ENCODE measurements at regions not wholly inside any gene's neighbourhood (a gene's known extent, or its start where the extent isn't known, plus 50 kb on each side); places are given as distances from the start of the nearest gene placed in this dataset.

GRCh38 chr9:129455151-129455995 is 165.5 kb downstream of the C9orf50 start:
- no peak overlapping the region for H3K27ac ChIP-seq
- no peaks in the 10 kb centered on the region for H3K36me3 ChIP-seq
- no peaks in the 10 kb centered on the region for H3K27me3 ChIP-seq
- H3K9me3 ChIP-seq: no peaks in the 10 kb centered on the region
- TF ChIP-seq EP300 (IDR thresholded peaks at IDR 0.05) (no peak), POLR2AphosphoS5 (IDR thresholded peaks at IDR 0.05) (no peak), CTCF (IDR thresholded peaks at IDR 0.05) (no peak), POLR2A (IDR thresholded peaks at IDR 0.05) (no peak)
- H3K4me3 ChIP-seq: no peak overlapping the region
- H3K4me1 ChIP-seq: peaks cover 25 to 48% (median 30%) of the 10 kb centered on the region in 4 donors
- 68 to 72% (median 71%) methylated on average over 16 to 20 of the region's 20 CpGs for WGBS, 5 donors
- intact Hi-C loops (cut with DNase I; ENCODE audit: low total_unique reads): no loop called here
- no peak for DNase-seq

GRCh38 chr9:129454467-129455067 is 166.3 kb downstream of the C9orf50 start:
- WGBS, 5 donors: 91 to 95% (median 93%) methylated on average over 7 to 8 of the region's 8 CpGs
- Histone ChIP-seq H3K27me3 (no peaks in the 10 kb centered on the region), H3K4me1 (peaks cover 19 to 42% (median 24%) of the 10 kb centered on the region in 4 donors), H3K9me3 (no peaks in the 10 kb centered on the region), H3K27ac (no peak overlapping the region), H3K36me3 (no peaks in the 10 kb centered on the region), H3K4me3 (no peak overlapping the region)
- intact Hi-C loops (cut with DNase I; ENCODE audit: low total_unique reads): no loop called here
- TF ChIP-seq CTCF (IDR thresholded peaks at IDR 0.05) (no peak), EP300 (IDR thresholded peaks at IDR 0.05) (no peak), POLR2A (IDR thresholded peaks at IDR 0.05) (no peak), POLR2AphosphoS5 (IDR thresholded peaks at IDR 0.05) (no peak)
- no peak for DNase-seq

DNA sequence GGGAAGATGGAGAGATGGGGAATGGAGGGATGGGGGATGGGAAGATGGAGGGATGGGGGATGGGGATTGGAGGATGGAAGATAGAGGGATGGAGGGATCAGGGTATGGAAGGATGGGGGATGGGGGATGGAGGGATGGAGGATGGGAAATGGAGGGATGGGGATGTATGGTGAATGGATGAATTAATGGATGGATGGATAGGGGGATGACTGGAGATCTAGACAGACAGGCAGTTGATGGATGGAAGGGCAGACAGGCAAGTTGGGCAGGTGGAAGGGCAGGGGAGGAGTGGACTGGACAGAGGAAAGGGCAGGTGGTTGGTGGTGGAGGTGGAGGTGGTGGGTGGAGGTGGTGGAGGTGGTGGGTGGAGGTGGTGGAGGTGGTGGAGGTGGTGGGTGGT is 167.2 kb downstream of the C9orf50 start:
- TF ChIP-seq POLR2AphosphoS5 (IDR thresholded peaks at IDR 0.05): no peak
- TF ChIP-seq CTCF (IDR thresholded peaks at IDR 0.05): no peak
- TF ChIP-seq POLR2A (IDR thresholded peaks at IDR 0.05): no peak
- intact Hi-C loops (cut with DNase I; ENCODE audit: low total_unique reads): no loop called here
- H3K9me3 ChIP-seq: no peaks in the 10 kb centered on the region
- peaks cover 10 to 33% (median 16%) of the 10 kb centered on the region in 4 donors for H3K4me1 ChIP-seq
- no peak overlapping the region for H3K27ac ChIP-seq
- no peaks in the 10 kb centered on the region for H3K36me3 ChIP-seq
- no peaks in the 10 kb centered on the region for H3K27me3 ChIP-seq
- DNase-seq: no peak
- H3K4me3 ChIP-seq: no peak overlapping the region

DNA sequence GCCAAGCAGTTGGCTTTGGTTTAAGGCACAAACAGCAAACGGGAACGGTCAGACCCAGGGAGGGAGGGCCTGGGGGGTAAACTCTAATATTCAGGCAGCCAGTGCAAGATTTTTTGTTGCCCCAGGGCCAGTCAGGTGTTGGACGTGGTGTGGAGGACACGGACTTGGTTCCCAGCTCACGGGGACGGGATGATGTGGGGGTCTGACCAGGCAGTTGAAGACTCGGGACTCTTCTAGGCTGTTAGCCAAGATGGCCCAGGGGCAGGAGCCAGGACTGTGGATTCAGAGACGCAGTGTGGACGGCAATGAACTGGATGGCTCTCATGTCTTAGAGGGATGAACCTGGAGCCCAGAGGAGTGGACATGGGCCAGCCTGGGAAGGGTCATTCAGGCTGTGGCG is 169.2 kb downstream of the C9orf50 start:
- WGBS, 5 donors: 70 to 81% (median 73%) methylated on average over 10 of the region's 10 CpGs
- Histone ChIP-seq H3K9me3 (no peaks in the 10 kb centered on the region), H3K4me1 (peaks cover 0 to 20% (median 6%) of the 10 kb centered on the region in 4 donors), H3K4me3 (no peak overlapping the region), H3K27me3 (no peaks in the 10 kb centered on the region), H3K27ac (peak overlapping the region; percentile 22 to 73 (median 48)), H3K36me3 (no peaks in the 10 kb centered on the region)
- DNase-seq: no peak
- TF ChIP-seq POLR2AphosphoS5 (IDR thresholded peaks at IDR 0.05) (no peak), CTCF (IDR thresholded peaks at IDR 0.05) (no peak), EP300 (IDR thresholded peaks at IDR 0.05) (no peak), POLR2A (IDR thresholded peaks at IDR 0.05) (no peak)
- intact Hi-C loops (cut with DNase I; ENCODE audit: low total_unique reads): no loop called here
